ENCODE measurements at regions not wholly inside any gene's neighbourhood (a gene's known extent, or its start where the extent isn't known, plus 50 kb on each side); places are given as distances from the start of the nearest gene placed in this dataset.
A peak's percentile ranks its signal among the peaks of the same experiment; 100 is the strongest.

DNA sequence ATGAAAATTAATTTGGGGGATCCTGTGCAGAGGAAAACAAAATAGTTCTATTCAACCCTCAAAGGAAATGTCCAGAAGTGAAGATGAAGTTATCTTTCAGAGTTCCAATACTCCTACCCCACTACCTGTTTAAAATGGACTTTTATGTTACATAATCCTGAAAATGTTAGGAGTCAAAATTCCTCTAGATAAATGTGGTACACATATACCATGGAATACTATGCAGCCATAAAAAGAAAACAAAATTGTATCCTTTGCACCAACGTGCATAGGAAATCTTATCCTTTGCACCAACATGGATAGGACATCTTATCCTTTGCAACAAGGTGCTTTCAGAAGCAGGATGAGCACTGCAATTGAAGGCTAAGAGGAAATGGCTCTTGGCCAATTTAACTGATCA is 245.2 kb downstream of the LTN1 start:
- FAIRE-seq: no peak
- TF ChIP-seq, protein P1, sequence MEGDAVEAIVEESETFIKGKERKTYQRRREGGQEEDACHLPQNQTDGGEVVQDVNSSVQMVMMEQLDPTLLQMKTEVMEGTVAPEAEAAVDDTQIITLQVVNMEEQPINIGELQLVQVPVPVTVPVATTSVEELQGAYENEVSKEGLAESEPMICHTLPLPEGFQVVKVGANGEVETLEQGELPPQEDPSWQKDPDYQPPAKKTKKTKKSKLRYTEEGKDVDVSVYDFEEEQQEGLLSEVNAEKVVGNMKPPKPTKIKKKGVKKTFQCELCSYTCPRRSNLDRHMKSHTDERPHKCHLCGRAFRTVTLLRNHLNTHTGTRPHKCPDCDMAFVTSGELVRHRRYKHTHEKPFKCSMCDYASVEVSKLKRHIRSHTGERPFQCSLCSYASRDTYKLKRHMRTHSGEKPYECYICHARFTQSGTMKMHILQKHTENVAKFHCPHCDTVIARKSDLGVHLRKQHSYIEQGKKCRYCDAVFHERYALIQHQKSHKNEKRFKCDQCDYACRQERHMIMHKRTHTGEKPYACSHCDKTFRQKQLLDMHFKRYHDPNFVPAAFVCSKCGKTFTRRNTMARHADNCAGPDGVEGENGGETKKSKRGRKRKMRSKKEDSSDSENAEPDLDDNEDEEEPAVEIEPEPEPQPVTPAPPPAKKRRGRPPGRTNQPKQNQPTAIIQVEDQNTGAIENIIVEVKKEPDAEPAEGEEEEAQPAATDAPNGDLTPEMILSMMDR (IDR thresholded peaks at IDR 0.05; ENCODE audit: insufficient read depth, low read length, severe bottlenecking): no peak
- no peak for DNase-seq (ENCODE audit: low read depth)
- H3K36me3 ChIP-seq (ENCODE audit: control insufficient read depth, insufficient read depth, low read length): no peaks in the 10 kb centered on the region
- no peak overlapping the region for H3K4me3 ChIP-seq (ENCODE audit: low read depth, low read length)
- no peaks in the 10 kb centered on the region for H3K27me3 ChIP-seq (ENCODE audit: control insufficient read depth, insufficient read depth, low read length)

DNA sequence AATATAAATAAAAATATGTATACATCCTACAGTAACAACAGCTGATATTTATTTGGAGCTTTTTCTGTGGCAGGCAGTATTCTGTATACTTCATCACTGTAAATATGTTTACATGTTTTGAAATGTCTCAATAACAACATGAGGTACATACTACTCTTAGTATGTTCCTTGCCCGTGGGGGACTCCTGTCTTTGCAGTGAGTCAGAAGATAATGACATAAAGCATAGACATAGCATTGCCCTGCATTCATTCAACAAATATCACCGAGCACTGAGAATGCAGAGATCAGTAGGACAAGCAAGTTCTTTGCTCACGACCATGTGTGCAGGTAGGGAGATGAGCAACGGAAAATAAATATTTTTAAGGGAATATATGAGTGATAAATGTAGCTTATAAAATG is 246.5 kb downstream of the LTN1 start:
- H3K27me3 ChIP-seq (ENCODE audit: control insufficient read depth, insufficient read depth, low read length): no peaks in the 10 kb centered on the region
- TF ChIP-seq, protein P1 (IDR thresholded peaks at IDR 0.05; ENCODE audit: insufficient read depth, low read length, severe bottlenecking): no peak
- H3K36me3 ChIP-seq (ENCODE audit: control insufficient read depth, insufficient read depth, low read length): no peaks in the 10 kb centered on the region
- DNase-seq (ENCODE audit: low read depth): peak; percentile 53
- FAIRE-seq: no peak
- H3K4me3 ChIP-seq (ENCODE audit: low read depth, low read length): no peak overlapping the region

DNA sequence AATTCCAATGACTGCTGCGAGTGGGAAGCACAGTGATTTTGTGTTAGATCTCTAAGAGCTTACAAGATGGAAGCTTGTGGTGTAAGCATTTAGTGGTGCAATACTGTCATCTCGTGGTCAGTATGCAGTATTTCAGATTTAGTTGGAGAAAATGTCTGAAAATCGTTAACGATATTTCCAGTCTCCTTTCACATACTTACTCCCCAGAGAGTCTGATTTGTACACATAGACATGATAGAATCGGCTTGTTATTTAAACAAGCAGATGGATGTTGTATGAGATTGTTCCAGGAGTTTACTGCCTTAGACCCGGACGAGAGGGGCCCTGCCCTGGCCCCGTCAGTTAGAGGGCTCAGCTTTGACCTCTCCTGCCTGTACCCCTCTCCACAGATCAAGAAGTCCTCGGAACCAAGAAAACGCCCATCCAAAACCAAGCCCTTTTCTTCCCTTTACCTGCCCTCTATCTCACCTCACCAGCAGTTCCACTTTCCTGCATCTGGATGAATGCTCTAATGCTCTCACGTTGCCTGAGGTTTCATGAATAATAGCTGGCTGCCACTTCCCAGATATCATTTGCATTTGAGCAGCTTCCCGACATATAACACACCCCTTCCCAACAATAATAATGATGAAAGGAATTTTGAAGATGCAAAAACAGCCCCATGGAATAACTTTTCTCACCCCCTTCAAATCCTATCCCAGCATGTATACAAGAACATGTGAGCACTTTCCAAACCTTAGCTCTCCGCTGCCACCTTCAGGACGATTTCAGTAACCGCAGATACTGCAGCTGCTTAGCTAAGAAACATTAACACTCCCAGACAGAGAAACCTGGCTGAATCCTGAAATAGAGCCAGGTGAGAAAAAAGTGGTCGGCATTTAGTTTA is 247.3 kb downstream of the LTN1 start:
- Histone ChIP-seq H3K27me3 (ENCODE audit: control insufficient read depth, insufficient read depth, low read length) (no peaks in the 10 kb centered on the region), H3K4me3 (ENCODE audit: low read depth, low read length) (peak overlapping the region; percentile 40), H3K36me3 (ENCODE audit: control insufficient read depth, insufficient read depth, low read length) (no peaks in the 10 kb centered on the region)
- peak; percentile 80 for DNase-seq (ENCODE audit: low read depth)
- peak; percentile 55 for FAIRE-seq
- TF ChIP-seq, protein P1 (IDR thresholded peaks at IDR 0.05; ENCODE audit: insufficient read depth, low read length, severe bottlenecking): peak; percentile 77

DNA sequence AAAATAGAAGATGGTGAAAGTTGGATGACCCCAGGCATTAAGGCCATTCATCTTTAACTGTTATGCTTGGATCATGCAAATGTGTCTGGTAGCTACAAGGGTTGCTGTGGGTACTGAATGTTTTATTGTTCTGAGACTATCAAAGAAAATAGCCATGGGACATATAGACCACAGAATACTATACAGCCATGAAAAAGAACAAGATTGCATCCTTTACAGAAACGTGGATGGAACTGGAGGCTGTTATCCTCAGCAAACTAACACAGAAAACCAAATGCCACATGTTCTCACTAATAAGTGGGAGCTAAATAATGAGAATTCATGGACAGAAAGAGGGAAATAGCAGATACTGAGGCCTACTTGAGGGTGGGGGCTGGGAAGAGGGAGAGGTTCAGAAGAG is 249.0 kb downstream of the LTN1 start:
- H3K27me3 ChIP-seq (ENCODE audit: control insufficient read depth, insufficient read depth, low read length): no peaks in the 10 kb centered on the region
- FAIRE-seq: no peak
- H3K4me3 ChIP-seq (ENCODE audit: low read depth, low read length): no peak overlapping the region
- H3K36me3 ChIP-seq (ENCODE audit: control insufficient read depth, insufficient read depth, low read length): no peaks in the 10 kb centered on the region
- DNase-seq (ENCODE audit: low read depth): no peak
- TF ChIP-seq, protein P1 (IDR thresholded peaks at IDR 0.05; ENCODE audit: insufficient read depth, low read length, severe bottlenecking): no peak

DNA sequence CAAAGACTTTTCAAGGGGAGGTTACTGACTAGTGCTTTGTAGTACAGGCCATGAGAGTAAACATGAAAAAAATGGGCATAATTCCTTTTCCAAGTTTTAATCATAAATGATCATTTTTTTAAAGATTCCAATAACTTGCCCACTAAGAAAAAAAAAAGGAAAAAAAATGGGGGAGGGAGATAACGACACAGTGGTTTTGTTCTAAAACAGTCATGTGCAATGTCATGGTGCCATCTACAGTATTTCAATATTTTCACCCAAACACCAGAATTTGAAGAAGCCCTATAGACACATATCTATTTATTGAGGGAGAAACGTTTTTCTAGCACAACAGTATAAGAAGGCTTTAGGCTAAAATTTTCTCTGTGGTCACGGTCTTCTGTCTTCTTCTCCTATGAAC is 250.2 kb downstream of the LTN1 start:
- no peaks in the 10 kb centered on the region for H3K27me3 ChIP-seq (ENCODE audit: control insufficient read depth, insufficient read depth, low read length)
- DNase-seq (ENCODE audit: low read depth) (peak; percentile 52), FAIRE-seq (no peak)
- no peak overlapping the region for H3K4me3 ChIP-seq (ENCODE audit: low read depth, low read length)
- TF ChIP-seq, protein P1 (IDR thresholded peaks at IDR 0.05; ENCODE audit: insufficient read depth, low read length, severe bottlenecking): peak; percentile 25
- H3K36me3 ChIP-seq (ENCODE audit: control insufficient read depth, insufficient read depth, low read length): no peaks in the 10 kb centered on the region
